ENCODE measurements at regions not wholly inside any gene's neighbourhood (a gene's known extent, or its start where the extent isn't known, plus 50 kb on each side); places are given as distances from the start of the nearest gene placed in this dataset.

- TF ChIP-seq CTCF (conservative IDR thresholded peaks at IDR 0.05; ENCODE audit: low read length) (no peak), EZH2phosphoT487 (IDR thresholded peaks at IDR 0.05; ENCODE audit: borderline replicate concordance) (no peak)
These were observed 108.9 kb upstream of the FRMD4A start for GRCh38 chr10:14439451-14440259.

All from Loucy (cell line).